ENCODE measurements at regions not wholly inside any gene's neighbourhood (a gene's known extent, or its start where the extent isn't known, plus 50 kb on each side); places are given as distances from the start of the nearest gene placed in this dataset.
"Not testable (repeated sequence)": the region's sequence is repeated elsewhere in the genome, so short reads cannot be mapped to it uniquely, and the experiment has no call there.

DNA sequence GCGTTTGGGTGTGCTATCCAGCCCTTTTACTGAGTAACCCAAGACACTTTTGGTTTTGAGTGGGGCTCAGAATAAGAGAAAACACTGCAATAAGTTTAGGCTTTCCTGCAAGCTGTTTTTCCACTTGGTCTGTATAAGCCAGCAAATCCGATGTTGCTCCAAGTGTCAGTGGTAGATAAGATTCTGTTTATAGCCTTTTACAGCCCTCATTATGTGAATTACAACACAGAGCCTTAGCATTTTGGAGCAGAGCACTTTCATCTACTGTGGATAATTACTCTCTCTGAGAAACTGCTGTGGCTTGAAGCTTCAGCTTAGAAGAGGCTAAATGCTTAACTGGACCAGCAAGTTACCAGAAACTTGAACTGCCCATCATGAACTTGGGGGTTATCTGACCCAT, 601.1 kb downstream of the JRKL start:
- H3K36me3 ChIP-seq (replicated peaks; ENCODE audit: low read depth, low read length) = no peaks in the 10 kb centered on the region
- no peaks in the 10 kb centered on the region for H4K20me1 ChIP-seq (ENCODE audit: insufficient read depth, low read length)
- H3K27me3 ChIP-seq (ENCODE audit: low read depth, low read length) = no peaks in the 10 kb centered on the region
- H3K9ac ChIP-seq (ENCODE audit: low read length) = no peak overlapping the region
- no peak overlapping the region for H3K27ac ChIP-seq (ENCODE audit: low read length)
- H3K4me2 ChIP-seq (ENCODE audit: low read length) = no peak overlapping the region
- no peaks in the 10 kb centered on the region for H3K9me3 ChIP-seq (ENCODE audit: insufficient read depth, low read length)
- no peaks in the 10 kb centered on the region for H3K4me1 ChIP-seq (ENCODE audit: low read length)
- H3K79me2 ChIP-seq (ENCODE audit: low read length) = no peaks in the 10 kb centered on the region
- H3K4me3 ChIP-seq (ENCODE audit: low read length) = no peak overlapping the region
- no peak overlapping the region for H2AFZ ChIP-seq (ENCODE audit: low read depth, low read length)
- no peak for TF ChIP-seq CTCF (IDR thresholded peaks at IDR 0.05; ENCODE audit: low read depth, low read length)
- no peak for TF ChIP-seq EZH2phosphoT487 (IDR thresholded peaks at IDR 0.05; ENCODE audit: low read depth)

- H3K4me1 ChIP-seq (ENCODE audit: low read length) = no peaks in the 10 kb centered on the region
- H3K4me3 ChIP-seq (ENCODE audit: low read length) = no peak overlapping the region
- H2AFZ ChIP-seq (ENCODE audit: low read depth, low read length) = no peak overlapping the region
- no peak overlapping the region for H3K4me2 ChIP-seq (ENCODE audit: low read length)
- no peaks in the 10 kb centered on the region for H3K9me3 ChIP-seq (ENCODE audit: insufficient read depth, low read length)
- no peaks in the 10 kb centered on the region for H3K36me3 ChIP-seq (replicated peaks; ENCODE audit: low read depth, low read length)
- no peaks in the 10 kb centered on the region for H3K79me2 ChIP-seq (ENCODE audit: low read length)
- no peak overlapping the region for H3K9ac ChIP-seq (ENCODE audit: low read length)
- H3K27ac ChIP-seq (ENCODE audit: low read length) = no peak overlapping the region
- H3K27me3 ChIP-seq (ENCODE audit: low read depth, low read length) = no peaks in the 10 kb centered on the region
- no peaks in the 10 kb centered on the region for H4K20me1 ChIP-seq (ENCODE audit: insufficient read depth, low read length)
- TF ChIP-seq EZH2phosphoT487 (IDR thresholded peaks at IDR 0.05; ENCODE audit: low read depth) (no peak), CTCF (IDR thresholded peaks at IDR 0.05; ENCODE audit: low read depth, low read length) (no peak)
These were observed 610.7 kb downstream of the JRKL start for GRCh38 chr11:97000481-97000880.

- no peaks in the 10 kb centered on the region for H4K20me1 ChIP-seq (ENCODE audit: insufficient read depth, low read length)
- H2AFZ ChIP-seq (ENCODE audit: low read depth, low read length) = no peak overlapping the region
- no peak overlapping the region for H3K9ac ChIP-seq (ENCODE audit: low read length)
- no peak overlapping the region for H3K4me2 ChIP-seq (ENCODE audit: low read length)
- H3K4me3 ChIP-seq (ENCODE audit: low read length) = no peak overlapping the region
- no peaks in the 10 kb centered on the region for H3K9me3 ChIP-seq (ENCODE audit: insufficient read depth, low read length)
- TF ChIP-seq EZH2phosphoT487 (IDR thresholded peaks at IDR 0.05; ENCODE audit: low read depth) = no peak
- TF ChIP-seq CTCF (IDR thresholded peaks at IDR 0.05; ENCODE audit: low read depth, low read length) = no peak
- H3K79me2 ChIP-seq (ENCODE audit: low read length) = no peaks in the 10 kb centered on the region
- no peak overlapping the region for H3K27ac ChIP-seq (ENCODE audit: low read length)
- no peaks in the 10 kb centered on the region for H3K36me3 ChIP-seq (replicated peaks; ENCODE audit: low read depth, low read length)
- H3K4me1 ChIP-seq (ENCODE audit: low read length) = no peaks in the 10 kb centered on the region
- no peaks in the 10 kb centered on the region for H3K27me3 ChIP-seq (ENCODE audit: low read depth, low read length)
These were observed 617.5 kb downstream of the JRKL start for GRCh38 chr11:97007283-97007682.

DNA sequence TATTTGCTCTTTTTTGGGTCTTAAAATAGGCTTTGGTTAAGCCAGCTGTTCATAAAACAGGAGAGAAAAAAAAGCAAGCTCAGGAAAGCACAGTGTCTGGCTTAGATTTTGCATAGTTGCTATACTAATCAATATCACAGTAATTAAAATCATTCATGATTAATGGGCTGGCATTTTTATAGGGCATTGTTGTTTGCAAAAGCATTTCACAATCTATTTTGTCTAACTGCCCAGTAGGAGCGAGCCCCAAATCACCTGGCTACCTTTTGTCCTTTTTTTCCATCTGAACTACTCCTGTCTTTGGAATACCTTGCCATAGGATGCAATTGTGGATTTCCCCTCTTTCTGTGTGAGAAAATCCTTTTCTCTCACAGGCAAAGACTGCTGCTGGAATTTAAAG, 619.8 kb downstream of the JRKL start:
- H3K9ac ChIP-seq (ENCODE audit: low read length) = no peak overlapping the region
- H2AFZ ChIP-seq (ENCODE audit: low read depth, low read length) = no peak overlapping the region
- no peak overlapping the region for H3K27ac ChIP-seq (ENCODE audit: low read length)
- H3K36me3 ChIP-seq (replicated peaks; ENCODE audit: low read depth, low read length) = no peaks in the 10 kb centered on the region
- TF ChIP-seq CTCF (IDR thresholded peaks at IDR 0.05; ENCODE audit: low read depth, low read length) = no peak
- TF ChIP-seq EZH2phosphoT487 (IDR thresholded peaks at IDR 0.05; ENCODE audit: low read depth) = no peak
- no peak overlapping the region for H3K4me3 ChIP-seq (ENCODE audit: low read length)
- no peak overlapping the region for H3K4me2 ChIP-seq (ENCODE audit: low read length)
- no peaks in the 10 kb centered on the region for H3K4me1 ChIP-seq (ENCODE audit: low read length)
- H3K27me3 ChIP-seq (ENCODE audit: low read depth, low read length) = no peaks in the 10 kb centered on the region
- H3K79me2 ChIP-seq (ENCODE audit: low read length) = no peaks in the 10 kb centered on the region
- H3K9me3 ChIP-seq (ENCODE audit: insufficient read depth, low read length) = no peaks in the 10 kb centered on the region
- H4K20me1 ChIP-seq (ENCODE audit: insufficient read depth, low read length) = no peaks in the 10 kb centered on the region

DNA sequence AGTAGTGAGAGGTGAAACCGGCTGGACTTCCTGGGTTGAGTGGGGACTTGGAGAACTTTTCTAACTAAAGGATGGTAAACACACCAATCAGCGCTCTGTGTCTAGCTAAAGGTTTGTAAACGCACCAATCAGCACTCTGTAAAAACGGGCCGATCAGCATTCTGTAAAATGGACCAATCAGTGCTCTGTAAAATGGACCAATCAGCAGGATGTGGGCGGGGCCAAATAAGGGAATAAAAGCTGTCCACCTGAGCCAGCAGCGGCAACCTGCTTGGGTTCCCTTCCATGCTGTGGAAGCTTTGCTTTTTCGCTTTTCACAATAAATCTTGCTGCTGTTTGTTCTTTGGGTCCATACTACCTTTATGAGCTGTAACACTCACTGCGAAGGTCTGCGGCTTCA, 621.2 kb downstream of the JRKL start:
- H3K79me2 ChIP-seq (ENCODE audit: low read length); H4K20me1 ChIP-seq (ENCODE audit: insufficient read depth, low read length); H3K27me3 ChIP-seq (ENCODE audit: low read depth, low read length); H3K9ac ChIP-seq (ENCODE audit: low read length); H3K4me1 ChIP-seq (ENCODE audit: low read length); H3K27ac ChIP-seq (ENCODE audit: low read length); H3K36me3 ChIP-seq (replicated peaks; ENCODE audit: low read depth, low read length); H3K4me3 ChIP-seq (ENCODE audit: low read length); H2AFZ ChIP-seq (ENCODE audit: low read depth, low read length); H3K9me3 ChIP-seq (ENCODE audit: insufficient read depth, low read length); H3K4me2 ChIP-seq (ENCODE audit: low read length): not testable (repeated sequence)

Data from OCI-LY3 (cell line).